HCT116 (cell line): ENCODE measurements at regions not wholly inside any gene's neighbourhood (a gene's known extent, or its start where the extent isn't known, plus 50 kb on each side); places are given as distances from the start of the nearest gene placed in this dataset.

Experiments used
- ATAC-seq: fragments of 200-7000 bp; cut with Tn5 transposase; 2 replicates; pipeline ENCODE4 v1.9.1; 2020; ENCODE audit warnings: mild to moderate bottlenecking, moderate library complexity
- BruUV-seq: library from RNA; stranded (reverse); fragments of 400-500 nt; replicated peaks from 2 replicates; lab custom pipeline; 2021; lab: Mats Ljungman, UMichigan
- CTCF ChIA-PET: fragments of 300-600 bp; sonication (Branson Sonifier 250); formaldehyde crosslinking; loops from one replicate; lab custom pipeline; 2021; ENCODE audit warnings: antibody characterized with exemption; lab: Charles Lee
- POLR2A ChIA-PET: fragments of 300-600, 350-600 bp; sonication (Branson Sonifier 250); formaldehyde crosslinking; loops from one replicate; lab custom pipeline; 2021; ENCODE audit warnings: antibody characterized with exemption; lab: Charles Lee
- RAD21 ChIA-PET, 2 experiments: fragments of 300-600 bp; sonication (Branson Sonifier 250); formaldehyde crosslinking; loops; one replicate each; lab custom pipeline; 2023; ENCODE audit warnings: low total read pairs in 2 of 2; ENCODE audit not compliant: uncharacterized antibody in 2 of 2, unreplicated experiment in 2 of 2, low non-redundant PET in 1 of 2; lab: Charles Lee
- DNase-seq: peaks from one replicate; pipeline ENCODE4 v3.0.0-alpha.2; 2010; ENCODE audit warnings: low read depth, low spot score
- H2AFZ ChIP-seq: fragments of 200-600 bp; shearing (Covaris generic), sonication (generic); 2 replicates; pipeline ENCODE4 v1.6.1; 2017; ENCODE audit warnings: low read depth, mixed run types, mixed read lengths, antibody characterized with exemption, low read length; ENCODE audit not compliant: poor library complexity, severe bottlenecking
- H3K27ac ChIP-seq: 2 replicates; pipeline ENCODE4 v1.5.1; 2012; ENCODE audit warnings: low read depth, low read length
- H3K27me3 ChIP-seq: fragments of 200-600 bp; sonication (generic); 2 replicates; pipeline ENCODE4 v1.6.1; 2016; ENCODE audit warnings: mixed run types, low read length, mixed read lengths; ENCODE audit not compliant: insufficient read depth
- H3K36me3 ChIP-seq, 2 experiments: fragments of 200-500 bp in 1 of 2; fragments of 200-600 bp in 1 of 2; sonication (Bioruptor generic) in 1 of 2; sonication (generic) in 1 of 2; 2 replicates each; pipeline versions ENCODE4 v1.5.1 to v1.6.1; 2014 to 2016; ENCODE audit warnings: low read length in 2 of 2, inconsistent platforms in 1 of 2, mixed read lengths in 1 of 2, mixed run types in 1 of 2; ENCODE audit not compliant: insufficient read depth in 2 of 2, control insufficient read depth in 1 of 2
- H3K4me1 ChIP-seq, 2 experiments: fragments of 200-600 bp in 1 of 2; sonication (generic) in 1 of 2; 2 replicates each; pipeline versions ENCODE4 v1.5.1 to v1.6.1; 2012 to 2017; ENCODE audit warnings: low read length in 2 of 2, inconsistent platforms in 1 of 2, mild to moderate bottlenecking in 1 of 2, mixed read lengths in 1 of 2, mixed run types in 1 of 2, moderate library complexity in 1 of 2; ENCODE audit not compliant: insufficient read depth in 2 of 2, control insufficient read depth in 1 of 2
- H3K4me2 ChIP-seq: fragments of 200-600 bp; sonication (generic); 2 replicates; pipeline ENCODE4 v1.6.1; 2017; ENCODE audit warnings: mixed run types, low read length, mixed read lengths
- H3K4me3 ChIP-seq, 2 experiments: fragments of 200-600 bp in 1 of 2; sonication (generic) in 1 of 2; replicated peaks in 1 of 2; 2 replicates each; pipeline ENCODE4 v1.5.1; 2011 to 2016; ENCODE audit warnings: low read length in 2 of 2, control low read depth in 1 of 2, low read depth in 1 of 2, mild to moderate bottlenecking in 1 of 2, mixed read lengths in 1 of 2, mixed run types in 1 of 2
- H3K79me2 ChIP-seq: fragments of 200-600 bp; sonication (generic); 2 replicates; pipeline ENCODE4 v1.6.1; 2017; ENCODE audit warnings: mild to moderate bottlenecking, mixed run types, low read length, moderate library complexity, mixed read lengths; ENCODE audit not compliant: insufficient read depth
- H3K9ac ChIP-seq: fragments of 200-600 bp; sonication (generic); 2 replicates; pipeline ENCODE4 v1.6.1; 2016; ENCODE audit warnings: low read length, mixed read lengths
- H3K9me2 ChIP-seq: fragments of 200-600 bp; sonication (generic), shearing (Covaris generic); 2 replicates; pipeline ENCODE4 v1.6.1; 2017; ENCODE audit warnings: mixed run types, mild to moderate bottlenecking, moderate library complexity; ENCODE audit not compliant: insufficient read depth
- H3K9me3 ChIP-seq, 2 experiments: fragments of 200-500 bp in 1 of 2; fragments of 200-600 bp in 1 of 2; sonication (Bioruptor generic) in 1 of 2; sonication (generic) in 1 of 2; 2 replicates each; pipeline ENCODE4 v1.6.1; 2014 to 2017; ENCODE audit warnings: low read length in 2 of 2, mixed read lengths in 2 of 2, inconsistent platforms in 1 of 2, low read depth in 1 of 2, mild to moderate bottlenecking in 1 of 2, mixed run types in 1 of 2, moderate library complexity in 1 of 2; ENCODE audit not compliant: control insufficient read depth in 1 of 2, insufficient read depth in 1 of 2
- H4K20me1 ChIP-seq: fragments of 200-600 bp; sonication (generic), shearing (Covaris generic); 2 replicates; pipeline ENCODE4 v1.6.1; 2017; ENCODE audit warnings: mixed run types, mild to moderate bottlenecking, moderate library complexity; ENCODE audit not compliant: insufficient read depth
- CEBPB ChIP-seq: IDR thresholded peaks from 2 replicates; pipeline ENCODE4 v1.6.1; 2012; ENCODE audit warnings: low read depth
- ELF1 ChIP-seq: IDR thresholded peaks from 2 replicates; pipeline ENCODE4 v1.6.1; 2012; ENCODE audit warnings: low read depth, borderline replicate concordance
- JUND ChIP-seq: IDR thresholded peaks from 2 replicates; pipeline ENCODE4 v1.6.1; 2012
- RAD21 ChIP-seq: IDR thresholded peaks from 2 replicates; pipeline ENCODE4 v1.6.1; 2012; ENCODE audit warnings: low read depth, mild to moderate bottlenecking
- REST ChIP-seq: IDR thresholded peaks from 2 replicates; pipeline ENCODE4 v1.6.1; 2012; ENCODE audit warnings: low read depth
- SP1 ChIP-seq: IDR thresholded peaks from 2 replicates; pipeline ENCODE4 v1.6.1; 2012; ENCODE audit warnings: low read depth
- SRF ChIP-seq: IDR thresholded peaks from 2 replicates; pipeline ENCODE4 v1.6.1; 2012; ENCODE audit warnings: low read depth
- TCF7L2 ChIP-seq: IDR thresholded peaks from 2 replicates; pipeline ENCODE4 v1.7.0; 2011; ENCODE audit warnings: borderline replicate concordance, inconsistent platforms; ENCODE audit not compliant: insufficient read depth, insufficient read length; ENCODE audit errors: extremely low read depth
- YY1 ChIP-seq: IDR thresholded peaks from 2 replicates; pipeline ENCODE4 v1.6.1; 2011; ENCODE audit warnings: low read length, low read depth, moderate library complexity, mild to moderate bottlenecking; ENCODE audit not compliant: insufficient replicate concordance; ENCODE audit errors: extremely low read depth
- ZNF274 ChIP-seq: fragments of 200-500 bp; sonication (Bioruptor generic); IDR thresholded peaks from 2 replicates; pipeline ENCODE4 v1.6.1; 2014; ENCODE audit warnings: mild to moderate bottlenecking, low read depth, low read length, inconsistent platforms
- intact Hi-C: fragments of 100-400 bp; cut with micrococcal nuclease; formaldehyde crosslinking; loops from 2 replicates; pipeline ENCODE4 v1.10.0; 2022
- TF ChIP-seq, protein P1 (sequence below), 3 experiments: fragments of 200-600 bp in 1 of 3; sonication (generic) in 1 of 3; IDR thresholded peaks in 2 of 3; conservative IDR thresholded peaks in 1 of 3; 2 replicates each; pipeline ENCODE4 v1.5.1; 2012 to 2017; ENCODE audit warnings: low read depth in 2 of 3, low read length in 2 of 3, antibody characterized with exemption in 1 of 3, borderline replicate concordance in 1 of 3, control low read depth in 1 of 3, mild to moderate bottlenecking in 1 of 3, mixed read lengths in 1 of 3, mixed run types in 1 of 3, moderate library complexity in 1 of 3; ENCODE audit not compliant: insufficient read depth in 1 of 3
- TF ChIP-seq, protein P2 (sequence below): IDR thresholded peaks from 2 replicates; pipeline ENCODE4 v1.6.1; 2011; ENCODE audit warnings: mild to moderate bottlenecking, low read length, moderate library complexity; ENCODE audit not compliant: insufficient replicate concordance; ENCODE audit errors: extremely low read depth
- TF ChIP-seq, protein P3 (sequence below): IDR thresholded peaks from 2 replicates; pipeline ENCODE4 v1.6.1; 2012

- Histone ChIP-seq H3K4me1 (no peaks in the 10 kb centered on the region), H4K20me1 (no peaks in the 10 kb centered on the region), H3K9ac (no peak overlapping the region), H3K27me3 (no peaks in the 10 kb centered on the region), H3K4me3 (no peak overlapping the region), H3K79me2 (no peaks in the 10 kb centered on the region), H3K27ac (no peak overlapping the region), H3K9me3 (no peaks in the 10 kb centered on the region), H3K36me3 (no peaks in the 10 kb centered on the region), H3K4me2 (no peak overlapping the region), H3K9me2 (no peaks in the 10 kb centered on the region), H2AFZ (no peak overlapping the region)
- ChIA-PET POLR2A (no interaction called here), CTCF (no interaction called here), RAD21 (no interaction called here)
- intact Hi-C loops: no loop called here
- TF ChIP-seq CEBPB (no peak), YY1 (no peak), TCF7L2 (no peak), SRF (no peak), REST (no peak), RAD21 (no peak), ELF1 (no peak), SP1 (no peak), JUND (no peak), ZNF274 (no peak)
- TF ChIP-seq, protein P1, sequence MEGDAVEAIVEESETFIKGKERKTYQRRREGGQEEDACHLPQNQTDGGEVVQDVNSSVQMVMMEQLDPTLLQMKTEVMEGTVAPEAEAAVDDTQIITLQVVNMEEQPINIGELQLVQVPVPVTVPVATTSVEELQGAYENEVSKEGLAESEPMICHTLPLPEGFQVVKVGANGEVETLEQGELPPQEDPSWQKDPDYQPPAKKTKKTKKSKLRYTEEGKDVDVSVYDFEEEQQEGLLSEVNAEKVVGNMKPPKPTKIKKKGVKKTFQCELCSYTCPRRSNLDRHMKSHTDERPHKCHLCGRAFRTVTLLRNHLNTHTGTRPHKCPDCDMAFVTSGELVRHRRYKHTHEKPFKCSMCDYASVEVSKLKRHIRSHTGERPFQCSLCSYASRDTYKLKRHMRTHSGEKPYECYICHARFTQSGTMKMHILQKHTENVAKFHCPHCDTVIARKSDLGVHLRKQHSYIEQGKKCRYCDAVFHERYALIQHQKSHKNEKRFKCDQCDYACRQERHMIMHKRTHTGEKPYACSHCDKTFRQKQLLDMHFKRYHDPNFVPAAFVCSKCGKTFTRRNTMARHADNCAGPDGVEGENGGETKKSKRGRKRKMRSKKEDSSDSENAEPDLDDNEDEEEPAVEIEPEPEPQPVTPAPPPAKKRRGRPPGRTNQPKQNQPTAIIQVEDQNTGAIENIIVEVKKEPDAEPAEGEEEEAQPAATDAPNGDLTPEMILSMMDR (IDR thresholded peaks at IDR 0.05 in 2 of 3, conservative IDR thresholded peaks at IDR 0.05 in 1 of 3; ENCODE audit: borderline replicate concordance in 1 of 3, insufficient read depth in 1 of 3, low read depth in 2 of 3, low read length in 2 of 3): no peak
- TF ChIP-seq, protein P2, sequence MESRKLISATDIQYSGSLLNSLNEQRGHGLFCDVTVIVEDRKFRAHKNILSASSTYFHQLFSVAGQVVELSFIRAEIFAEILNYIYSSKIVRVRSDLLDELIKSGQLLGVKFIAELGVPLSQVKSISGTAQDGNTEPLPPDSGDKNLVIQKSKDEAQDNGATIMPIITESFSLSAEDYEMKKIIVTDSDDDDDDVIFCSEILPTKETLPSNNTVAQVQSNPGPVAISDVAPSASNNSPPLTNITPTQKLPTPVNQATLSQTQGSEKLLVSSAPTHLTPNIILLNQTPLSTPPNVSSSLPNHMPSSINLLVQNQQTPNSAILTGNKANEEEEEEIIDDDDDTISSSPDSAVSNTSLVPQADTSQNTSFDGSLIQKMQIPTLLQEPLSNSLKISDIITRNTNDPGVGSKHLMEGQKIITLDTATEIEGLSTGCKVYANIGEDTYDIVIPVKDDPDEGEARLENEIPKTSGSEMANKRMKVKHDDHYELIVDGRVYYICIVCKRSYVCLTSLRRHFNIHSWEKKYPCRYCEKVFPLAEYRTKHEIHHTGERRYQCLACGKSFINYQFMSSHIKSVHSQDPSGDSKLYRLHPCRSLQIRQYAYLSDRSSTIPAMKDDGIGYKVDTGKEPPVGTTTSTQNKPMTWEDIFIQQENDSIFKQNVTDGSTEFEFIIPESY: no peak
- TF ChIP-seq, protein P3, sequence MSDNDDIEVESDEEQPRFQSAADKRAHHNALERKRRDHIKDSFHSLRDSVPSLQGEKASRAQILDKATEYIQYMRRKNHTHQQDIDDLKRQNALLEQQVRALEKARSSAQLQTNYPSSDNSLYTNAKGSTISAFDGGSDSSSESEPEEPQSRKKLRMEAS: no peak
- ATAC-seq (no peak), DNase-seq (no peak)
- BruUV-seq: no TSS peak
Observed at GRCh38 chr5:147957901-147958300, 51.6 kb upstream of the C5orf46 start.
